HEK293T (cell line): ENCODE measurements at regions not wholly inside any gene's neighbourhood (a gene's known extent, or its start where the extent isn't known, plus 50 kb on each side); places are given as distances from the start of the nearest gene placed in this dataset.

Experiments
- ELF4 ChIP-seq: fragments of 450-650 bp; IDR thresholded peaks from 2 replicates; pipeline ENCODE4 v1.6.1; 2017; ENCODE audit warnings: antibody characterized with exemption
- FOXA1 ChIP-seq: fragments of 450-650 bp; IDR thresholded peaks from 2 replicates; pipeline ENCODE4 v1.6.1; 2016; ENCODE audit warnings: mild to moderate bottlenecking

DNA sequence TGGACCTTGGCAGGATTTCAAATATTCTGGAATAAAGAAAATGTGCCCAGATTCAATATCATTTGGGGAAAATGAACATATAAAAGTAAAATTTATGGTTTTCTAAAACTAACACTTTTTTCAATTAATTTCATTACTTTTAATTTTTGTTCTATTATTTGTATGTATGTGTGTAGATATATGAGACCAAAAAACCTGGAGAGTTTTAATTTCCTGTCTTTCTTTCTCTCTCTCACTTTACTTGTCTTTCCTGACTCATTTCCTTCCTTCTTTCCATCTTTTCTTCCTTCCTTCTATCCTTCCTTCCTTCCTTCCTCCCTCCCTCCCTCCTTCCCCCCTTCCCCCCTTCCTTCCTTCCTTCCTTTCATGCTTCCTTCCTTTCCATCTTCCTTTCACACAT lies 137.0 kb downstream of the NPR3 start:
- TF ChIP-seq FOXA1 (no peak), ELF4 (no peak)
